ENCODE measurements at regions not wholly inside any gene's neighbourhood (a gene's known extent, or its start where the extent isn't known, plus 50 kb on each side); places are given as distances from the start of the nearest gene placed in this dataset.
"Not testable (repeated sequence)": the region's sequence is repeated elsewhere in the genome, so short reads cannot be mapped to it uniquely, and the experiment has no call there.

DNA sequence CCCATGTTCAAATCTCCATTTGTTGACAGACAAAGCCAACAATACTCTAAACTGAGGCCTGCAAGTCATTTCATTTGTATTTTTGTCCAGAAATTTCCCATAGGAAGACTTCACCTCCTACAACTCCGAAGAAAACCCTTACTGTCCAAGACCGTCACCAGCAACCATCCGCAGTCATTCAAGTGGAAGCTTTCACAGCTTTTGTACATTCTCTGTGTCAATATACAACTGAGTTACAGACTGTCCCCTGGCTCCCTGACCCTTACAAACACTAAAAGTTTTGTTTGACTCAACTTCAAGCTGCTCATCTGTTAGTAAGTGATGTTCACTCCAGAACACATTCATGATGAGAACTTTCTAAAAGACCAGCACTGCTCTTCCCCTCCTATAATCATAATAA is 210.1 kb downstream of the DEPDC1B start:
- no peak overlapping the region for H3K4me3 Mint-ChIP-seq
- no peaks in the 10 kb centered on the region for H3K9me3 Mint-ChIP-seq
- ATAC-seq = no peak
- DNase-seq (ENCODE audit: low spot score) = no peak
- H3K36me3 Mint-ChIP-seq = no peaks in the 10 kb centered on the region
- no peaks in the 10 kb centered on the region for H3K27me3 Mint-ChIP-seq
- H3K4me1 Mint-ChIP-seq (ENCODE audit: low read depth in 2 of 2) = no peaks in the 10 kb centered on the region
- no peak overlapping the region for H3K27ac Mint-ChIP-seq

DNA sequence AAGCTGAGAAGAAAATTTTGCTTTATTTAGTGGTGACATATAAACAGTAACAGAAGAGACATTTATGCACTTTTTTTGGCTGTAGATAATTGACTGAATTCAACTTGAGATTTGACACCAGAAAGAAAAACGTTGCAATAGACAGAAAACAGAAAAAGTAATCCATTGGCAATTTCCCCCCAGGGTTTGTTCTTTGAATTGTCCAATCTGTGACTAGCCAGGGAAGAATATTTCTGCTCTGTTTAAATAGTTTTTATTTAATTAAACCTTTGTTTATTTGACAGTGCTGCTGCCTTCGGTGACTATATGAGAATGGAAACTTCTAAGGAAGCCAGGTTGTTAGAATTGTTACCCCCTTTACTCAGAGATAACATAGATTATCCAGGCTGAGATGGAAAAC is 210.6 kb downstream of the DEPDC1B start:
- H3K4me3 Mint-ChIP-seq = no peak overlapping the region
- no peaks in the 10 kb centered on the region for H3K27me3 Mint-ChIP-seq
- no peak for DNase-seq (ENCODE audit: low spot score)
- no peak overlapping the region for H3K27ac Mint-ChIP-seq
- H3K4me1 Mint-ChIP-seq (ENCODE audit: low read depth in 2 of 2) = no peaks in the 10 kb centered on the region
- H3K9me3 Mint-ChIP-seq = no peaks in the 10 kb centered on the region
- no peak for ATAC-seq
- H3K36me3 Mint-ChIP-seq = no peaks in the 10 kb centered on the region

DNA sequence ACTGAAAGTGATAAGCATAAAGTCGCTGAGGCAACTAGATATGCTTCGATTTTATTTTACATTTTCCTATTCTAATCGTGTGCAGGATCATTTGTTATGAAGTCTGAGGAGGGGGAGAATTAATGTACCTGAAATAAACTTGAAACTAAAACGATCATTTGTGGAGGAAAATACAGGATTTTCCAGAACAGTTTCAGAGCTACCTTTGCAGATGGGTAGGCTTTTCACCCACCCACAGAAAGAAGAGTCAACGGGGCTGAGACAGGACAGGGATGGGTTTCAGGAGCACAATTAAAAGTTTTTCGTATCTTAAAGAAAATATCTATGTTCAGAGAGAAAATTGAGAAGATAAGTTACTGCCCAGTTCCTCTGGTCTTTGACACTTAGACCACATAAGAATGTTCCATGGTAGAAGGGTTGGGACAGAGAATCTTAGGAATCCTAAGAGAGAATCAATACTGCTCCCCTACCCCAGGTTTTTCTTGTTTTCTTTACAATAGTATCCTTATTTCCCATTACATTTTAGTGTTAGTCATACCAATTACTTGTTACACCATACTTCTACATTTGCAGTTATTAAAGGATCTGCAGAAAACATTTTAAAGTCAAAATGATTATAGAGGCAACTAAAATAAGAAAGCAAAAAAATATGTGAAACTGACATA is 211.4 kb downstream of the DEPDC1B start:
- H3K4me3 Mint-ChIP-seq = no peak overlapping the region
- no peaks in the 10 kb centered on the region for H3K4me1 Mint-ChIP-seq (ENCODE audit: low read depth in 2 of 2)
- H3K27me3 Mint-ChIP-seq = no peaks in the 10 kb centered on the region
- ATAC-seq (no peak), DNase-seq (ENCODE audit: low spot score) (no peak)
- H3K9me3 Mint-ChIP-seq = no peaks in the 10 kb centered on the region
- no peaks in the 10 kb centered on the region for H3K36me3 Mint-ChIP-seq
- H3K27ac Mint-ChIP-seq = no peak overlapping the region

DNA sequence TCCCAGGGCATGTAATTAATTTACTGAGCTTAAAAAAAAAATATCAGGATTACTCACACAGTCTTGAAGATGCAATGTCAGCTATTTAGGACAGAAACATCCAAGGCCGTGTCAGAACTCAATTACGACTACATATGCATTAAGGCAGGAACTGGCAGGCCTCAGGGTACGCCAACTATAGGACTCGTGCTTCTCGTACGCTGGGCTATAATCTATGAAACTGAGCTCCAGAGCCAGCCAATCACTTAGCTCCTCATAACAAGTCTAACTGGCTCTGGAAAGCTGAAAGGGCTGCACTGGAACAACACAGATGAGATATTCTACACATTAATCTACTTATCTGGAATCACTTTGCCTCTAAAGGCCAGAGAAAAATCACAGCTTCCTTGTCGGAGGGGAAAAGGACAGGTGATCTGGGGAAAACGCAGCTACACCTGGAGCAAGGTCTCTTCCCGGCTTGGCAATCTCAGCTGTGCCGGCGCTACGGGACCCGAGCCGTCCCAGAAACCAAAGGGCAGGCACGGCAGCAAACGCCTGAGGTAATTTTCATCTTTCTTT is 212.0 kb downstream of the DEPDC1B start:
- ATAC-seq = no peak
- no peak overlapping the region for H3K4me3 Mint-ChIP-seq
- H3K27ac Mint-ChIP-seq = no peak overlapping the region
- no peaks in the 10 kb centered on the region for H3K36me3 Mint-ChIP-seq
- H3K4me1 Mint-ChIP-seq (ENCODE audit: low read depth in 2 of 2) = no peaks in the 10 kb centered on the region
- no peaks in the 10 kb centered on the region for H3K27me3 Mint-ChIP-seq
- DNase-seq (ENCODE audit: low spot score) = no peak
- no peaks in the 10 kb centered on the region for H3K9me3 Mint-ChIP-seq

- no peak for DNase-seq (ENCODE audit: low spot score)
- Mint-ChIP-seq H3K4me1 (ENCODE audit: low read depth in 2 of 2) (no peaks in the 10 kb centered on the region), H3K4me3 (no peak overlapping the region), H3K9me3 (no peaks in the 10 kb centered on the region), H3K27ac (no peak overlapping the region), H3K36me3 (no peaks in the 10 kb centered on the region), H3K27me3 (no peaks in the 10 kb centered on the region)
- no peak for ATAC-seq
Measured at GRCh38 chr5:60487476-60487875, 212.5 kb downstream of the DEPDC1B start.

DNA sequence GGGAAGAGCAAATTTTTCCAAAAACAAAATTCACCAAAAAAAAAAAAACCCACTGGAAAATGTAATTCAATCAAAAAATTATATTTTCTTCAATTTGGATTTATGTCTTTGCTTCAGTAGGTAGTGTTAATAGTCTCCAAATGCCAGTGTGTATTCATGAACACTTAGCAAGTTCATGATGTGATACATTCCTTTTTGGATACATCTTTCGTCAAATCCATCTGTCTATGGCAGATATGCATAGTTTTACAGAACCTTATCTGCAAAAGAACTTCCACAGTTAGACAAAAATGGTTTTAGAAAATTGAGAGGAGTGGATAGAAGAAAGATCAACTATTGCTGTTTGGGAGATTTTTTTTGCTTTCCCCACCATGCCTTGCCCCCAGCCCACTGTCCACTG is 214.6 kb downstream of the DEPDC1B start:
- no peaks in the 10 kb centered on the region for H3K4me1 Mint-ChIP-seq (ENCODE audit: low read depth in 2 of 2)
- no peak overlapping the region for H3K27ac Mint-ChIP-seq
- no peaks in the 10 kb centered on the region for H3K9me3 Mint-ChIP-seq
- ATAC-seq (no peak), DNase-seq (ENCODE audit: low spot score) (no peak)
- no peak overlapping the region for H3K4me3 Mint-ChIP-seq
- no peaks in the 10 kb centered on the region for H3K27me3 Mint-ChIP-seq
- H3K36me3 Mint-ChIP-seq = no peaks in the 10 kb centered on the region

- no peaks in the 10 kb centered on the region for H3K36me3 Mint-ChIP-seq
- H3K4me1 Mint-ChIP-seq (ENCODE audit: low read depth in 2 of 2) = no peaks in the 10 kb centered on the region
- H3K4me3 Mint-ChIP-seq = no peak overlapping the region
- H3K9me3 Mint-ChIP-seq = no peaks in the 10 kb centered on the region
- ATAC-seq (no peak), DNase-seq (ENCODE audit: low spot score) (no peak)
- no peak overlapping the region for H3K27ac Mint-ChIP-seq
- H3K27me3 Mint-ChIP-seq = no peaks in the 10 kb centered on the region
Measured at GRCh38 chr5:60483050-60483449, 216.9 kb downstream of the DEPDC1B start.

DNA sequence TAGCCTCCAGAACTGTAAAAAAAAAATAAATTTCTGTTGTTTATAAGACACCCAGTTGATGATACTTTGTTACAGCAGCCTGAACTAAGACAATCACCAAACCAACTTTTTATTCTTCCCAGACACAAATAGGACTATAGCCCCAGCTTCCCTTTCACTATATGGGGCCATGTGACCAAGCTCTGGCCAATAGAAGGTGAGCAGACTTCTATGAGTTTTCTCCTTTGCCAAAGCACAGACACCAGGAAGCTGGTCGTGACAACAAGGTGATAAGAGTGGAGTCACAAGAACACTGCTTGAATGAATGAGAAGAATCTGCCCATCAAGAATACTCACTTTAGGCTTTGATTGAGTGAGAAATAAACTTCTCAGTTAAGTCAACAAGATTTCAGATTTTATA is 217.7 kb downstream of the DEPDC1B start:
- no peak for DNase-seq (ENCODE audit: low spot score)
- Mint-ChIP-seq H3K27me3 (no peaks in the 10 kb centered on the region), H3K36me3 (no peaks in the 10 kb centered on the region), H3K4me3 (no peak overlapping the region), H3K27ac (no peak overlapping the region), H3K9me3 (no peaks in the 10 kb centered on the region), H3K4me1 (ENCODE audit: low read depth in 2 of 2) (no peaks in the 10 kb centered on the region)
- ATAC-seq = no peak

- peaks cover 7% of the 10 kb centered on the region for H3K9me3 Mint-ChIP-seq
- H3K4me3 Mint-ChIP-seq = no peak overlapping the region
- no peaks in the 10 kb centered on the region for H3K4me1 Mint-ChIP-seq (ENCODE audit: low read depth in 2 of 2)
- no peaks in the 10 kb centered on the region for H3K36me3 Mint-ChIP-seq
- ATAC-seq = no peak
- no peak overlapping the region for H3K27ac Mint-ChIP-seq
- DNase-seq (ENCODE audit: low spot score) = no peak
- H3K27me3 Mint-ChIP-seq = no peaks in the 10 kb centered on the region
Measured at GRCh38 chr5:60479542-60479941, 220.4 kb downstream of the DEPDC1B start.

DNA sequence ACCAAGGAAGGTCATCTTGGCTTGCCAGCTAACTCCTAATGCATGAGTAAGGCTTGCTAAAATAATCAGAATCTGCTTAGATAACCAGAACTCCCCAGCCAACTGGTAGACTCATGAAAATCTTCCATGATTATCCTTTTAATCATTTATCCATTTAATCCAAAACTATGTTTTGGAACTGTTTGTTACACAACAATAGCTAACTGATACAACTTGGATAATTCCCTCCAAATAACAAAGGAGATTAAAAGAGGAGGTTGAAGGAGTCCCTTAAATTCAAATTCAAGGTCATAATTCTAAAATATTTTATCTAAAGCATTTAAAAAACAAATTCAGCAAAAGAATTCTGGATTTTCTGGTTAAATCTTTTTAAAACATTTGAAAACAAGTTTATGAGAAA is 222.1 kb downstream of the DEPDC1B start:
- H3K27ac Mint-ChIP-seq = no peak overlapping the region
- H3K36me3 Mint-ChIP-seq = no peaks in the 10 kb centered on the region
- DNase-seq (ENCODE audit: low spot score) (no peak), ATAC-seq (no peak)
- H3K27me3 Mint-ChIP-seq = no peaks in the 10 kb centered on the region
- H3K4me3 Mint-ChIP-seq = no peak overlapping the region
- H3K9me3 Mint-ChIP-seq = peaks cover 8% of the 10 kb centered on the region
- H3K4me1 Mint-ChIP-seq (ENCODE audit: low read depth in 2 of 2) = no peaks in the 10 kb centered on the region

DNA sequence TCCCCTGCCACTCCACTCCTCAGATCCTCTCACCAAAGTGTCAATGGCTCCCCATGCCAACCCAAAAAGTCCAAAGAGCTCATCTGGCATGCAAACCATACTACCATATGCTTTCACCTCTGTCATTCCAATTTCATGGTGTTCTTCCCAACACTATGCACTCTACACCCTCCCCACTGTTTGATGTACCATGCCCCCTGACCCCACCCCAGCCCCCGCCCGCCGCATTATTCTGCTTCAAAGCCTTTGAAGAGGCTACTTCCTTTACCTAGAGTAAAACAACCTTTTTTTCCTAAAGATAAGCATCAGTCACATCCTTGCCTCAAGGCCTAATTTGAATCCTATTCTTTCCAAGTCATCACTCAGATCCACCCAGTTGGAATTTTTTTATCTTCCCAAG is 226.3 kb downstream of the DEPDC1B start:
- Mint-ChIP-seq H3K4me3 (no peak overlapping the region), H3K27ac (no peak overlapping the region), H3K4me1 (ENCODE audit: low read depth in 2 of 2) (no peaks in the 10 kb centered on the region), H3K9me3 (peaks cover 17% of the 10 kb centered on the region), H3K36me3 (peaks cover 6% of the 10 kb centered on the region), H3K27me3 (no peaks in the 10 kb centered on the region)
- no peak for DNase-seq (ENCODE audit: low spot score)
- ATAC-seq = no peak

GRCh38 chr5:60473027-60473426 is 226.9 kb downstream of the DEPDC1B start:
- not testable (repeated sequence) for H3K36me3 Mint-ChIP-seq; H3K27ac Mint-ChIP-seq; ATAC-seq; H3K4me1 Mint-ChIP-seq (ENCODE audit: low read depth in 2 of 2); H3K27me3 Mint-ChIP-seq; H3K4me3 Mint-ChIP-seq; DNase-seq (ENCODE audit: low spot score)
- H3K9me3 Mint-ChIP-seq = peaks cover 17% of the 10 kb centered on the region

DNA sequence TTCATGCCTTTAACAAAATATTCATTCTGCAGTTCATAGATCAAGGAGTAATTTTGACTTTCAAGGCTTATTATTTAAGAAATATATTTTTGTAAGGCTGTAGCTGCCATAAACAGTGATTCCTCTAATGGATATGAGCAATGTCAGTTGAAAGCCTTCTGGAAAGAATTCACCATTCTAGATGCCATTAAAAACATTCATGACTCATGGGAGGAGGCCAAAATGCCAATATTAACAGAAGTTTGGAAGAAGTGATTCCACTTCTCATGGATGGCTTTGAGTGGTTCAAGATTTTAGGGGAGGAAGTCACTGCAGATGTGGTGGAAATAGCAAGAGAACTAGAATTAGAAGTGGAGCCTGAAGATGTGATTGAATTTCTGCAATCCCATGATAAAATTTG is 229.1 kb downstream of the DEPDC1B start:
- Mint-ChIP-seq H3K27me3 (no peaks in the 10 kb centered on the region), H3K9me3 (peaks cover 10% of the 10 kb centered on the region), H3K4me1 (ENCODE audit: low read depth in 2 of 2) (no peaks in the 10 kb centered on the region), H3K4me3 (no peak overlapping the region), H3K36me3 (peaks cover 6% of the 10 kb centered on the region), H3K27ac (no peak overlapping the region)
- DNase-seq (ENCODE audit: low spot score) (no peak), ATAC-seq (no peak)

- H3K4me3 Mint-ChIP-seq = no peak overlapping the region
- no peak for DNase-seq (ENCODE audit: low spot score)
- ATAC-seq = no peak
- no peaks in the 10 kb centered on the region for H3K27me3 Mint-ChIP-seq
- no peaks in the 10 kb centered on the region for H3K4me1 Mint-ChIP-seq (ENCODE audit: low read depth in 2 of 2)
- H3K27ac Mint-ChIP-seq = no peak overlapping the region
- peaks cover 6% of the 10 kb centered on the region for H3K36me3 Mint-ChIP-seq
- H3K9me3 Mint-ChIP-seq = peaks cover 13% of the 10 kb centered on the region
Measured at GRCh38 chr5:60469286-60469685, 230.7 kb downstream of the DEPDC1B start.

Measured in natural killer cell treated with Interleukin-12 subunit alpha and Interleukin-12 subunit beta and Interleukin-15 and Interleukin-18, amount 100 ng/mL, for 72 hours (primary cell).